ENCODE measurements at regions not wholly inside any gene's neighbourhood (a gene's known extent, or its start where the extent isn't known, plus 50 kb on each side); places are given as distances from the start of the nearest gene placed in this dataset.

DNA sequence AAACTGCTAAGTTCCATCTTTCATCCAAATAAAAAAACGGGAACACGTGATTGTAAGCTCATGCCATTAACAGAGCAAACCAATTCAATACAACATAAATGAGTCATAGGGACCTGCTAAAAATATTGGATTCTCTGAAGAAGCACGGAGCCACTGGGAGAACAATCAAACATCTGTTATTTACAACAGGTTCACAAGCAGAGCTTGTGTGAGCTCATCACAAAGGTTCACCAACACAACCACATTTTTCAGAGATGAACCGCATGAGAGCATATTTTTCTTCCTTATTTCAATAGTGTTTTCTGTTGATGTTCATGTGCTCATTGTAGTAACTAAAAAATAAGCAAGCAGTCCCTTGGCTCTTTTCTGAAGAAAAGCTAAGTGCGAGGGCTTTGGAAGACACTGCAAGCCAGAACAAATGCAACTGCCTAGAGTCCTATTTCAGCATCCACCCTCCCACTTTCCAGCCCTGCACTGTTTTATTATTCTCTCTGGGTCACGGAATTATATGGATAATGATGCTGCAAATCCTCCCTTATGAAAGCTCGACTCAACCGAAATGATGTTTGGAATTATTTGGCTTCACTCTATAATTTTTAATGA is 545.8 kb downstream of the LIG4 start (continued):
- TF ChIP-seq GTF2F1 (IDR thresholded peaks at IDR 0.05; ENCODE audit: low read depth, low read length) (no peak), ZNF224 (CRISPR knock-in tag; IDR thresholded peaks at IDR 0.05) (no peak)

GRCh38 chr13:107665926-107666458 is 549.3 kb downstream of the LIG4 start:
- H3K9ac ChIP-seq (ENCODE audit: insufficient read depth in 1 of 2, low read depth in 2 of 2, low read length in 2 of 2): no peak overlapping the region
- ChIA-PET CTCF (ENCODE audit: low intra/inter-chr PET ratio) (no interaction called here), POLR2A (no interaction called here)
- FAIRE-seq: no peak
- H3K27me3 ChIP-seq (ENCODE audit: control insufficient read depth in 2 of 2, insufficient read depth in 2 of 2, low read length in 2 of 2): no peaks in the 10 kb centered on the region
- intact Hi-C loops (cut with micrococcal nuclease) (no loop called here), in situ Hi-C loops (cut with MboI) (no loop called here)
- no peaks in the 10 kb centered on the region for H3K79me2 ChIP-seq (ENCODE audit: control insufficient read depth, insufficient read depth, low read length)
- H3K4me3 ChIP-seq: no peak overlapping the region
- no peak overlapping the region for H2AFZ ChIP-seq (ENCODE audit: low read depth, low read length)
- no peaks in the 10 kb centered on the region for H3K36me3 ChIP-seq (ENCODE audit: control insufficient read depth, insufficient read depth, low read length)
- H3K27ac ChIP-seq (ENCODE audit: extremely low read depth, low read depth, low read length): no peak overlapping the region
- H3K9me1 ChIP-seq (ENCODE audit: control insufficient read depth, insufficient read depth, low read length): no peaks in the 10 kb centered on the region
- 0% methylated on average over 1 of the region's 2 CpGs for WGBS (ENCODE audit: insufficient coverage, low coverage, missing lambda C conversion rate)
- no TSS peak for BruUV-seq (replicated peaks)
- ATAC-seq: no peak
- no peaks in the 10 kb centered on the region for H3K4me1 ChIP-seq (replicated peaks in 1 of 2; ENCODE audit: control insufficient read depth in 2 of 2, insufficient read depth in 2 of 2, low read length in 2 of 2)
- TF ChIP-seq FOXK2 (conservative IDR thresholded peaks at IDR 0.05 in 1 of 2, IDR thresholded peaks at IDR 0.05 in 1 of 2; ENCODE audit: low read depth in 2 of 2) (no peak), RBM39 (optimal IDR thresholded peaks at IDR 0.05; ENCODE audit: low read depth, low read length) (no peak), EWSR1 (IDR thresholded peaks at IDR 0.05; ENCODE audit: borderline replicate concordance, low read depth, partially characterized antibody) (no peak), NFATC3 (IDR thresholded peaks at IDR 0.05) (no peak), CCNT2 (IDR thresholded peaks at IDR 0.05; ENCODE audit: borderline replicate concordance, extremely low read depth, insufficient read length, low read depth, low read length) (no peak)
- TF ChIP-seq, protein P1, sequence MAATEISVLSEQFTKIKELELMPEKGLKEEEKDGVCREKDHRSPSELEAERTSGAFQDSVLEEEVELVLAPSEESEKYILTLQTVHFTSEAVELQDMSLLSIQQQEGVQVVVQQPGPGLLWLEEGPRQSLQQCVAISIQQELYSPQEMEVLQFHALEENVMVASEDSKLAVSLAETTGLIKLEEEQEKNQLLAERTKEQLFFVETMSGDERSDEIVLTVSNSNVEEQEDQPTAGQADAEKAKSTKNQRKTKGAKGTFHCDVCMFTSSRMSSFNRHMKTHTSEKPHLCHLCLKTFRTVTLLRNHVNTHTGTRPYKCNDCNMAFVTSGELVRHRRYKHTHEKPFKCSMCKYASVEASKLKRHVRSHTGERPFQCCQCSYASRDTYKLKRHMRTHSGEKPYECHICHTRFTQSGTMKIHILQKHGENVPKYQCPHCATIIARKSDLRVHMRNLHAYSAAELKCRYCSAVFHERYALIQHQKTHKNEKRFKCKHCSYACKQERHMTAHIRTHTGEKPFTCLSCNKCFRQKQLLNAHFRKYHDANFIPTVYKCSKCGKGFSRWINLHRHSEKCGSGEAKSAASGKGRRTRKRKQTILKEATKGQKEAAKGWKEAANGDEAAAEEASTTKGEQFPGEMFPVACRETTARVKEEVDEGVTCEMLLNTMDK (IDR thresholded peaks at IDR 0.05; ENCODE audit: borderline replicate concordance, insufficient read depth, low read depth, low read length, poor library complexity, severe bottlenecking): no peak
- no peak for DNase-seq (ENCODE audit: extremely low read depth in 1 of 4, low spot score in 3 of 4)
- no peaks in the 10 kb centered on the region for H4K20me1 ChIP-seq (replicated peaks; ENCODE audit: control insufficient read depth, insufficient read depth, low read length)
- no peaks in the 10 kb centered on the region for H3K9me3 ChIP-seq (replicated peaks; ENCODE audit: control insufficient read depth, insufficient read depth, low read depth, low read length)
- no peak overlapping the region for H3K4me2 ChIP-seq (ENCODE audit: insufficient read depth, low read length)

All from K562 (cell line).